GM19372 (cell line): ENCODE measurements at regions not wholly inside any gene's neighbourhood (a gene's known extent, or its start where the extent isn't known, plus 50 kb on each side); places are given as distances from the start of the nearest gene placed in this dataset.

Experiments
- ATAC-seq: cut with Tn5 transposase; IDR thresholded peaks from one replicate; pipeline ENCODE4 v1.9.1; 2021; ENCODE audit warnings: mild to moderate bottlenecking, low read depth, moderate library complexity; ENCODE audit not compliant: unreplicated experiment

DNA sequence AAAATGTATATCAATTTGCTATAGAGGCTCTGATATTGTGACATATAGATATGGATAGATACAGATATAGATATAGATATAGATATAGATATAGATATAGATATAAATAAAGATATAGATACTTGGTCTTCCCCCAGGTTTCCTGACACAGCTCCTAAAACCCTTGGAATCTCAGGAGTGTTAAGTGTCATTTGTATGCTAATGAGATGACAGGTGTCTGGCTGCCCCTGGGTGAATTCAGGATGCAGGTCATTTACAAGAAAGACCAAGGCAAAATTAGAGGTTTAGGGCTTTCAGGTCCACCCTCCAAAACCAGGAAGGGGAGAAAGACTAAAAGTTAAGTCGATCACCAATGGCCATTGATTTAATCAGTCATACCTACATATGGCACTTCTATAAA lies 1034.8 kb downstream of the PDHA2 start:
- ATAC-seq, result no peak

DNA sequence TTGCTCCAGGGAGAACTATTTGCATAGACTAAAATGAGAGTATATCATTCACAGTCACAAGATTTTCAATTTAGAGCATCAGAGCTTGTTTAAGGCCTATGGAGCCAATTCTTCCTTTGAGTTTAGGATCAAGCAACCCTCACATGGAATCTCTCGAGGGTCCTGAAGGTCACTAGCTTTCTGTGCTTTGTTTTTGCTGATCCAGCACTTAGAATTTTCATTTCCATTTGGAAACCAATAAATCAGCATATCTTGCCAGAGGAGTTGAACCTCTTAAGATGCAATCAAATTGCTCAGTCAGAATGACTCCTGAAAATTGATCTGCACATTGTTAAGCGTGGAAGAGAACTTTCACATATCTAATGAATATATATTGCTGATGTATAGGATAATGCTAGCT lies 1039.6 kb downstream of the PDHA2 start:
- no peak for ATAC-seq

DNA sequence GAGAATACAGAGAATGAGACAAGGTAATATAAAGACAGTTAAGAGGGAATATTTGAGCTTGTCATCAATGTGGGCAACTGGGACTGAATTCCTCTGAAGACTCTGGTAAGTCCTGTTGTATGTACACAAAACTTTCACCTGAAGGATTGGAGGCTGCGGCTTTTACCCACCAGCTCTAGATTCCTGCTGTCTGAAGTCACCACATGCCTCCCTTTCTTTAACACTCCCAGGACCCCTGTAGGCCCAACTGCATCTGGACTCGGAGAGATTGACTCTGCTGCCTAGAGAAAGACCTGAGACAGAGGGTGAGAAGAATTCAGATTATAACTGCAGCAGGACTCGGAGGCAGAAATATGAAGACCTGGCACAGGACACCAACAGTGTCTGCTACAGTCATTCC lies 1048.0 kb downstream of the PDHA2 start:
- ATAC-seq, result no peak

DNA sequence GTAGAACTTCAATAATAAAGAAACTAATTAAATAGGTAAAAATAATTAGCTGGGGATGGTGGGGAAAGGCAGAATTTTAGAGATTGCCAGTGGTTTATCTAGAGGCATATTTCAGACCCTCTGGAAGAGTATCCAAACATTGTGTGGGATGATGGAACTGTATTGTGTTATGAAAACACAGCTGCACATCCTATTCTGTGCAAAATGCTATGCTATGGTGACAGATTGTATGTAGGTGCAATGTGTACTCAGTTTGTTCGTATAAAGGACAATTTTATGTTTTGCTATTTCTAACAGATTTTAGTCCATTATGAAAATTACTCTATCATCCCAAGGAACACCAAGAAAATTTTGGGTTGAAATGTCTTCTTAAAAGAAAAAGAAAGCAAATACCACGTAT lies 1054.7 kb downstream of the PDHA2 start:
- no peak for ATAC-seq

DNA sequence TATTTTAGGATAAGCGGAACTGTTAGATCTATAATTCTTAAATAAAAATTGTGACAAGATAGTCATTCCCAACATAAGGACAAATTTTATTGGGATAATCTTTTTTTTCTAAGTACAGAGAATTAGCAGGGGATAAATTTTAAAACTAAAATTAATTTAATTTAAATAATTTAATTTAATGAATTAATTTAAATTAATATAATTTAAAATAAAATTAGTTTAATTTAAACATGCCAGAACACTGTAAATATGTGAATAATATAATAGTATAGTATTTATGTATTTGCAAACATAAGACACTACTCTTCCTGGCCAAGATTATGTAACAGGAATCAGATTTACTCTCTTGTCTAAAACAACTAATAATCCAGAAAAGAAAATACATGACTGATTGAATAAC lies 1055.9 kb downstream of the PDHA2 start:
- ATAC-seq, result no peak

DNA sequence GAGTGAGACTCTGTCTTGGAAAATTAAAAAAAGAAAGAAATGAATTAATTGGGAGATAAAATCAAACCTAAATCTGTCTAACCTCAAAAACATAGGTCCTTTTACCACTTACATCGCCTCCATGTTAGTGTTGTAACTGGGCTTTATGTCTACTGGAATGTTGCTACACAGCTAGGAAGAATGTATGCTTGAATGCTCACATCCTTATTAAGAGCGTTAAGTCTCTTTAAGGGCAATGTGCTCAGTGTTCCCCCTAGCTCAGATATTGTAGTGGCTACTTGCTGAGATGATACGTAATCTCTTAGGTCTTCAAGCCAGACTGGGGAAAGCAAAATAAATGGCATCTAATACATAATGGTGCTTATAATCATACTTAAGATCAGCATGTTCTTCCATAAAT lies 1072.8 kb downstream of the PDHA2 start:
- no peak for ATAC-seq

DNA sequence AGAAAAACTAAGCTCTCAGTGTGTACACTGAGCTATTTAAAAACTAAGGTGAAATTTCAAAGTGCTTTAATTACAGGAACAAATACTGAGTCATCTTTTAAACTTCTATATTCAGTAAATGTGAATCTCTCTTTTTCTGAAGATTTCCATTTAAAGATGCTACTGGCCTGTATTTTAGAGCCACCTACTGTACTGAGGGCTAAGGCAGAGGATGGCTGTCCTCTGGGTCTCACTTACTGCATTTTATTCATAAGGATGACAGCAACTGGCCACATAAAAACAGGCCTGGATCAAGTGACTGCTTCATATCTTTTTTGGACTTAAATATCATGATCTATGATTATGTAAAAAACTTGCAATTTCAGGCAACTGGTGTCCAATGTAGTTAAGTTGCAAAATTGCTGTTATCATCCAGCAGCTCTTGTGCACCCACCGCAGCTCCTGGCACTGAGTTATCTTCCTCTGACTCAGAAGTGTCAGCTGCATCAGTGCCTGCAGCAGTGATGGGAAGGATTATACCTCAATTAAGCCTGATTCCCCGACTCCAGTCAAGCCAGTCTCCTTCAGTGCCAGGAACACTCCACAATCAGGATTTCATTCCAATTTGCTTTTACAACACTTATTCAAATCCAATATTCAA lies 1073.7 kb downstream of the PDHA2 start:
- no peak for ATAC-seq

DNA sequence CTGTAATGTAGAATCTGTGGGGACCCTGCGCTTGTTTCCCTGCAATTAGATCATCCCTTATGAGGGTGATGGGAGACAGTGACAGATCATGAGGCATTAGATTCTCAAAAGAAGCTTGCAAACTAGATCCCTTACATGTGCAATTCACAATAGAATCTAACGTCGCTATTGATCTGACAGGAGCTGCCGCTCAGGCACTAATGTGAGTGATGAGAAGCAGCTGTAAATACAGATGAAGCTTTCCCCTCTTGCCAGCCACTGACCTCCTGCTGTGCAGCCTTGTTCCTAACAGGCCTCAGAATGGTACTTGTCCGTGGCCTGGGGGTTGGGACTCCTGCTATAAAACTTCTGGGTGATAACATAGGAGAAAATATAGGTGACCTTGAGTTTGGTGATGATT lies 1076.8 kb downstream of the PDHA2 start:
- no peak for ATAC-seq

DNA sequence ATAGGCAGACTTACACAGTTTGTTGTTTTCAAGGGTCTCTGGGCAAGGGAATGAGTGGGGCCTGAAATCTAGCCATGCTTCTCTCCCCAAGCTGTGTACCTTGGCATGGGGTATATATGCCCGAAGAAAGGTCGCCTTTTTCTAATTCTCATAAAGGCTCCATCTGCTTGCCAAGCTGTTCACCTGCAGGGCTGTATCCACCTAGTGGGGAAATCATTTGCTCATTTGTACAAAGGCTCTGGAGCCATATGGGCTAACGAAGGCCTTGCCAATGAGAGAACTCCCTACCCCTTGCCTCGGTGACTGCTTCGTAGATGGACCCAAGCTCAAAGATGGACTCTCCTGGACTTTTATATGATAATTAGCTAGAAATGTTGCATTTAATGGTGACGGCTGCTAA lies 1097.0 kb downstream of the PDHA2 start:
- ATAC-seq, result no peak

DNA sequence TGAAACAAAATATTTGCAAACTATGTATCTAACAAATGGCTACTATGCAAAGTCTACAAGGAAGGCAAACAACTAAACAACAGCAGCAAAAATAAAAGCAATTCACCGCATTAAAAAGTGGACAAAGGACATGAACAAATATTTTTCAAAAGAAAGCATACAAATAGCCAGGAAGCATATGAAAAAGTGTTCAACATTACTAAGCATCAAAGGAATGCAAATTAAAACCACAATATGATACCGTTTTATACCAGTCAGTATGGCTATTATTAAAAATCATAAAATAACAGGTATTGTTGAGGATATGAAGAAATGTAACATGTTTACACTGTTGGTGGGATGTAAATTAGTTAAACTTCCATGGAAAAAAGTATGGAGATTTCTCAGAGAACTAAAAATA lies 1106.7 kb downstream of the PDHA2 start:
- no peak for ATAC-seq

DNA sequence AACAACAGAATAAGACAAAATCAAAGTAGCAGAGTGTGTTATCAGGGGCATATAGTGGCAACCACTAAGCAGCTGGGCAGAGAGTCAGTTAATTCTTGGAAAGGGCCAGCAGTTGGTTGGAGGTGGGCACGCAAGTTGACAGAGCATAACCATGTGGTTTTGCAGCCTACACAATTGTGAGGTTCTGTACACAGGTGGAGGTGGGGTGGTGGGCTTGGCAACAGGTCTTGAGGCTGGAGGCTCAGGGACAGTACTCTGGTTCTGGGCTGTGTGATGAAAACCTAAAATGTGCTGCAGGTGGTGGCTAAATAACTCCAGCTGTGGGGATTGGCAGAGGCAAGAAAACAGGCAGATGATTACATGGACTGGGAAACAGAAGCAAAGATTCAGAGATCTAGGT lies 1112.7 kb downstream of the PDHA2 start:
- ATAC-seq, result no peak

DNA sequence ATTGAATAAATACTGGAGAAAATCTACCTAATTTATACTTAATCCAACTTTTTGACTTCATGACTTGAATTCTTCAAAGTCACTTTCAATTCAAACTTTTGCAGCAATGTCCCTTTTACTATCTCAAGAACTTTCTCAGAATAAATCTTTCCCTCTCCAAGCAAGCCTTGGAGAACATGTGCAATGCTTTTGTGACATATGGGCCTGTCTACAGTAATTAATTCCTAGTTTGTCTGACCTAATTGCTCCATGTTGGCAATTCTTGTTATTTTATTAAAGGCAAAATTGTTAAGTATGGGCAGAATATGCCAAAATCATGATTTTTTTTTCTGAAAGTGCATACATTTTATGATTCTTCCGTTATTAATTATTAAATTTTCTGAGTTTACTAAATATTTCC lies 1115.3 kb downstream of the PDHA2 start:
- ATAC-seq, result no peak

DNA sequence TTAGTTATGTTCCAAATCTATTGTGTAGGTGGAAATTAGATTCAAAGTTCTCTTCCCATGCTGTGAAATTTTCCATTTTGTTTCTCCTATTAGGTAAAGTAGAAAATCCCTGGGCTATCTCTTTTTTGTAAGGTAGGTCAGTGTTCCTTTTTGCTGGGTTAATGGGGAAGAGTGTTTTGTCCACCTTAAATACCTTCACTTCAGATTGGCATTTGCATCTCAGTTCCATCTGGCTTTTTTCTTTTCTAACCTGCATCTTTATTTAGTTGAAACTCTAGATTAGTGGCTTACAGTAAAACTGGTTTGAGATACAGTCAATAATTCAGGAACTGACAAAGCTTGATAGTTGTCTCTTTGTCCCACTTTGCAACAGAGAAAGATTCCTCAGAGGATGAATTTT lies 1115.8 kb downstream of the PDHA2 start:
- no peak for ATAC-seq

DNA sequence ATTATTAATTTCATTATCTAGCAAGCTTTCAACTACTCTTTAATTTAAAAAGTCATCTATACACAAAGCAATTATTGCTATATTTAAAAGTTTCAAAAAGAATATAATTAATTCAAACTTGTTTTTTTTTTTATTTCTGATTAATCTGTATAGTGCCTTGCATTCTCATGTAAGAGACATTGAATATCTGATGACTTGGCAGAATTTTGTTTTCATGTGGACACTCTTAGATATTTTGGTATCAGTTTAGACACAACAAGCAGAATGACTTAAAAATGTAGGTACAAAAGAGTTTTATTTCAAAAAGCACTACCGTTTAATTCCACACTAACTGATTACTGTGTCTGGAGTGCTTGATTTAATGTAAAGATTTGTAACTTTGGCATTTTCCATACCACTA lies 1129.6 kb downstream of the PDHA2 start:
- no peak for ATAC-seq

DNA sequence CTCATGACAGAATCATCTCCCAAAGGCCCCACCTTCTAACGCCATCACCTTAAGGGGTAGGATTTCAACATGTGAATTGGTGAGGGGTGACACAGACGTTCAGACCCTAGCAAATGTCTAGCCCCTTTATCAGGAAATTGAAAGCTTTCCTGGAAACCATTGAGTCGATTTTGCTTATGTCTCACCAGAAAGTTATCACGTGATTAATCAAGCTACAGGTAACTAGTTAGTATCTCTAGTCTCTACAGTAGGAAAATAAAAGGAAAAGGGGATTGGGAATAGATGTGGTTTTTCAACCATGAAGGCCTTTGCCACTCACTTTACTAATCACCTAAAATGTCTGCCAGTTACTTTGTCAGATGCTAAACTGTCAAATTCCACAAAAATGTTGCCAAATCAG lies 1133.0 kb downstream of the PDHA2 start:
- ATAC-seq, result no peak

DNA sequence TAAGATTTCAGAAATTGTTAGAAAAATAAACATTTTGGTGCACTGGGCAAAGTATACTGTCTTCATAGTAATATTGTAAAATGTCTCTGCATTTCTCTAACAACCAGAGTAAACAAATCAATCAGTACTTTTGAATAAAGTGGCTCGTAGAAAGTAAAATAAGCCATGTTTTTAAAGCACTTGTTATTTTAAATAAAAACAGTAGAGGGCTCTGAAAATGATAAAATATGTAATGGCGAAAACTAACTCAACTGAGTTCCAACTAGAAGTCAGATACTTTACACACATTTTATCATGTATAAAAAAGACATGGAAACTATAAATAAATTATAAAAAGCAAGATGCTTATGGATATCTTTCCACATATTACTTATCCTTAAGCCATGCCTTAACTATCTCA lies 1134.4 kb downstream of the PDHA2 start:
- no peak for ATAC-seq

DNA sequence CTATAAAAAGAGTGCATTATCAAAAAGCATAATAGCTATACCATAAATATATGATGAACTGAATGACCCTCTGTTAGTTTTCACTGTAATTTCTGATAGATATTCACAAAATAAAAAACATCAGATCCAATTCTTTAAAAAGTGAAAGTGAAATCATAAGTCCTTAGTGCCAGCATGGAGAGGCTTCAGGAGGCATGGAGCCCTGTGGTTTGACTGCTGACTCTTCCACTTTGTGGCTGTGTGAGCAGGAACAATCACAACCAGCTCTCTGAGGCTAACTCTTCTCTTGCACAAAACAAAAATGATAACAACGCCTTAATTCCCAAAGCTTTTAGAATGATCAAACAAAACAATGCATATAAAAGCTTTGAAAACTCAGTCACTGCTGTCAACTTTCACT lies 1143.9 kb downstream of the PDHA2 start:
- no peak for ATAC-seq

DNA sequence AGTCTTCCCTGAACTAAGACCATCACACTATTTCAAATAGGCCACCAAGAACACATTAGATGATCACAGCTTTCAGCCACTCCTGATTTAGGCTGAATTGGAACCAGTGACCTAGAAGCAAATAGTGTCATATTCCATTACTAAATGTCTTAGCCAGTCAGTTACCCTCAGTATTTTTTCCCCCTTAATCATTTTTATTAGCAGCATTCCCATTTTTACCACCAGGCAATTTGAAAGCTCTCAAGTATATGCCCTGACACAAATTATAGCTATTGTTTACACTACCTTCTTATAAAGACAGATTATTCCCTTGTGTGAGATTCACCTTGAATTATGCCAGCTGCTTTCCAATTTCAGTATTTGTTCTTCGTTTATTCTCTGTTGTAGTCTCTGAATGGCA lies 1146.9 kb downstream of the PDHA2 start:
- no peak for ATAC-seq

DNA sequence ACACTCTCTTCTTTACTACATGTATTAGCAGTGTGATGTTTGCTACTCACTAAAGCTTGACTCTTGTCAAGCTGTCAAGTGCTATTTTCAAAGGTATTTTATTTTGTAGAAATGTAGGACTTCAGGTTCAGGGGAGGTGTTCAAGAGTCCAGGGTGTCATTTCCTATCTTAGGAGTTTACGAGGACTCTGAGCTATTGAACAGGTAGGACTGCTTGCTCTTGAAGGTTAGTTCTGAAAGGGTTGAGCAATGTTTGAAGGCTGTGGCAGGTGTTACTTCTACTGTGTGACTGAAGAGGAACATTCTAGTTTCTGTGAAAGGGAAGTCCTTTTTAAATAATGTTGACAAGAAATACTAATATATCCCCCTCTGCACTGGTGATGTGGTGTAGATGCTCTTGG lies 1151.2 kb downstream of the PDHA2 start:
- no peak for ATAC-seq

DNA sequence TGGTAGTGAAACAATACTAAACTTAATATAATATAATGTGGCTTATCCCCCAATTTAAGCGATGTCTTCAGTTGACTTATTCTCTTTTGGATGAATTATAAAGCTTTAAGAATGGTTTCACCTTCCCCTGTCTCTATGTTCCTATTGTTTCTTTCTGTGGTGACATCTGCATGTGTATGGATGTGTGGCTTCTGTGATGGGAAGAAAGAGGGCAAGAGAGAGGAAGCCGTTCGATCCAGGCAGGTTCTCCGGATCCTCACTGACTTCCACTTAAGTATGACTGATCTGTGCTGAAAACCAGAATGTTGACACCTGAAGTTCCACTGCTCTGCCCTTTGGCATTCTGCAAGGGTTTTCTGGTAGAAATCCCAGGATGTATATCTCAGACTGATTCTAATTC lies 1150.8 kb downstream of the STPG2 start:
- no peak for ATAC-seq

DNA sequence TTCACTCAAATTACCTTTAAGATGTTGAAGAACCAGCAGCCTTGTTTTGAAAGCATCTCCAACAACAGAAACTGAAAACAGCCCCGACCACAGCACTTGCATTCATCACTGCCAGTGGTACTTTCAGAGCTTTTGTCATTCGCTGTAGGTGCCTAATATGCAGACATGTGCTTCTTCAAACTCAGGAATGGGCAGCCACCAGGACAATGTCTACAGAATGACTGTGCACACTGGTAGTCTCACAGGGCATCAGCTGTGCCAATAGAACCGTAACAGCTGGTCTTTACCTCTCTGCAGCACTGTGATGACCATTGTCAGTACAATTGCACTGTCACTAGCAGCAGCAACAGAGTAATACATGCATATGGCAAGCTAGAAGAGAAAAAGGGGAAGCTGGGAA lies 1149.7 kb downstream of the STPG2 start:
- no peak for ATAC-seq

DNA sequence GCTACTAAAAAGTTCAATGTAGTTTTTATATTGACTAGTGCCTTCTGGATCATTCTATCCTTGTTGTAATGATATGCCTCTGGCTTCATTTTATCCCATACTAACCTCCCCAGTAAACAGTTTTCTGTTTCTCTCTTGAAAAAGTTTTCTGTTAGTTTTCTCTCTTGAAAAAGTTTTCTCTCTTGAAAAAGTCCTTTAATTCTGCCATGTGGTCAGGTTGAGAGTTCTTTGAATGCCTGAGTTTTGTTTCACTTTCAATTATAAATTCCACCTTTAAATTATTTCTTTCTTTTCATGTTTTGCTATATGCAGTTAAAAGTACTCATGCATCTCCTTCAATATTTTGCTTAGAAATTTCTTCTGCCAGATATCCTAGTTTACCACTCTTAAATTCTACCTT lies 1139.6 kb downstream of the STPG2 start:
- no peak for ATAC-seq

DNA sequence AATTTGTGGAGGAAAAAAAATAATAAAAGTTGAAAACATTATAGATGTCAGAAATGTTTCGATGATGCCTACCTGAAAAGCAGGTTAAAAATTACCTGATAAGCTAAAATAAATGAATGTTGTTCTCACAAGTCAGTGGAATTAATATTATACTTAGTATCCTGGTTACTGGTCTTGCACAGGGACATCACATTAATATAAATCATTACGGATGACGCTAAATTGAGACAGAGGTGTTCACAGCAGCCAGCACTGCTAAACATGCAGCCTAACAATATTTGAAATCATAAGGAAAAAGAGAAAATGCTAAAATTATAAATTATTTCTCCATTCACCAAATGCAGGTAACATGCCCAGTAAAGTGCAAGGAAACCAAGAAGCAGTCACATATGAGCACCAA lies 1130.0 kb downstream of the STPG2 start:
- ATAC-seq, result no peak
